Keratinocyte (primary cell): ENCODE measurements at regions not wholly inside any gene's neighbourhood (a gene's known extent, or its start where the extent isn't known, plus 50 kb on each side); places are given as distances from the start of the nearest gene placed in this dataset.

ENCODE experiments used
- EZH2 ChIP-seq: IDR thresholded peaks from one replicate; pipeline ENCODE4 v1.6.1; 2012; ENCODE audit warnings: inconsistent platforms, mild to moderate bottlenecking, low read length, moderate library complexity
- TF ChIP-seq, protein P1 (sequence below), 3 experiments: IDR thresholded peaks in 1 of 3; conservative IDR thresholded peaks in 1 of 3; optimal IDR thresholded peaks in 1 of 3; 2 replicates in 2 of 3; 3 replicates in 1 of 3; pipeline versions ENCODE3 to v1.5.1; 2011; ENCODE audit warnings: low read length in 3 of 3, mild to moderate bottlenecking in 3 of 3, moderate library complexity in 2 of 3, control low read depth in 1 of 3, inconsistent platforms in 1 of 3; ENCODE audit not compliant: insufficient read depth in 2 of 3; ENCODE audit errors: extremely low read depth in 1 of 3

DNA sequence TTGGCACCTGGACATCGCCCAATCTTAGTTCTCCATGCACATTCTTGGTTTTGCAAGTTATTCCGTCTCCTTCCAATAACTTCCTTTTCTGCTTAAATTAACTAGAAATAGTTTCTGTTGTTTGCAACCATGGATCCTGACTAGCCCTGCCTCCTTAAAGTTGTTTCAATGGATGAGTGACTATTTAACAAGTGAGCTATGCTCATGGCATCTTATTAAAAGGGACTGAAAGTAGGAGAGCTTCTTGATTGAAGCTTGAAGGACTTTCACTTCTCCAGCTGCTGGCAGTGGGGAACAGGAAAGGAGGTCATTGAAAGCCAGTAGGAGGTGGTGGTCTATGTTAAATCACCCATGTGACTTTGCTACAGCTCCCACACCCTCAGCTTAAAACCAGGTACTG is 466.8 kb downstream of the ARHGEF28 start:
- TF ChIP-seq, protein P1, sequence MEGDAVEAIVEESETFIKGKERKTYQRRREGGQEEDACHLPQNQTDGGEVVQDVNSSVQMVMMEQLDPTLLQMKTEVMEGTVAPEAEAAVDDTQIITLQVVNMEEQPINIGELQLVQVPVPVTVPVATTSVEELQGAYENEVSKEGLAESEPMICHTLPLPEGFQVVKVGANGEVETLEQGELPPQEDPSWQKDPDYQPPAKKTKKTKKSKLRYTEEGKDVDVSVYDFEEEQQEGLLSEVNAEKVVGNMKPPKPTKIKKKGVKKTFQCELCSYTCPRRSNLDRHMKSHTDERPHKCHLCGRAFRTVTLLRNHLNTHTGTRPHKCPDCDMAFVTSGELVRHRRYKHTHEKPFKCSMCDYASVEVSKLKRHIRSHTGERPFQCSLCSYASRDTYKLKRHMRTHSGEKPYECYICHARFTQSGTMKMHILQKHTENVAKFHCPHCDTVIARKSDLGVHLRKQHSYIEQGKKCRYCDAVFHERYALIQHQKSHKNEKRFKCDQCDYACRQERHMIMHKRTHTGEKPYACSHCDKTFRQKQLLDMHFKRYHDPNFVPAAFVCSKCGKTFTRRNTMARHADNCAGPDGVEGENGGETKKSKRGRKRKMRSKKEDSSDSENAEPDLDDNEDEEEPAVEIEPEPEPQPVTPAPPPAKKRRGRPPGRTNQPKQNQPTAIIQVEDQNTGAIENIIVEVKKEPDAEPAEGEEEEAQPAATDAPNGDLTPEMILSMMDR (optimal IDR thresholded peaks at IDR 0.05 in 1 of 3, IDR thresholded peaks at IDR 0.05 in 1 of 3, conservative IDR thresholded peaks at IDR 0.05 in 1 of 3; ENCODE audit: extremely low read depth in 1 of 3, insufficient read depth in 2 of 3, low read length in 3 of 3) = no peak
- TF ChIP-seq EZH2 = no peak
